ENCODE measurements at regions not wholly inside any gene's neighbourhood (a gene's known extent, or its start where the extent isn't known, plus 50 kb on each side); places are given as distances from the start of the nearest gene placed in this dataset.
"Not testable (repeated sequence)": the region's sequence is repeated elsewhere in the genome, so short reads cannot be mapped to it uniquely, and the experiment has no call there.

GRCh38 chr5:135154961-135155360 lies 120.9 kb upstream of the PITX1 start:
- no peak for TF ChIP-seq CTCF (IDR thresholded peaks at IDR 0.05)
- Mint-ChIP-seq H3K4me3 (no peak overlapping the region), H3K27ac (no peak overlapping the region), H3K36me3 (ENCODE audit: low read depth) (no peaks in the 10 kb centered on the region), H3K4me1 (ENCODE audit: low read depth) (no peaks in the 10 kb centered on the region), H3K27me3 (no peaks in the 10 kb centered on the region), H3K9me3 (peaks cover 14% of the 10 kb centered on the region)
- ChIA-PET CTCF (no interaction called here), POLR2A (no interaction called here)
- DNase-seq (no peak), ATAC-seq (no peak)
- intact Hi-C loops (cut with micrococcal nuclease) = no loop called here

- ChIA-PET POLR2A (no interaction called here), CTCF (no interaction called here)
- ATAC-seq (no peak), DNase-seq (no peak)
- peaks cover 11% of the 10 kb centered on the region for H3K9me3 Mint-ChIP-seq
- no peaks in the 10 kb centered on the region for H3K27me3 Mint-ChIP-seq
- H3K27ac Mint-ChIP-seq = no peak overlapping the region
- no peaks in the 10 kb centered on the region for H3K36me3 Mint-ChIP-seq (ENCODE audit: low read depth)
- intact Hi-C loops (cut with micrococcal nuclease) = no loop called here
- TF ChIP-seq CTCF (IDR thresholded peaks at IDR 0.05) = no peak
- no peak overlapping the region for H3K4me3 Mint-ChIP-seq
- H3K4me1 Mint-ChIP-seq (ENCODE audit: low read depth) = no peaks in the 10 kb centered on the region
Measured at GRCh38 chr5:135154197-135154596, 120.2 kb upstream of the PITX1 start.

GRCh38 chr5:135153661-135154060 lies 119.6 kb upstream of the PITX1 start:
- Mint-ChIP-seq H3K9me3 (peaks cover 7% of the 10 kb centered on the region), H3K27me3 (peaks cover 2% of the 10 kb centered on the region), H3K27ac (no peak overlapping the region), H3K4me1 (ENCODE audit: low read depth) (no peaks in the 10 kb centered on the region), H3K36me3 (ENCODE audit: low read depth) (no peaks in the 10 kb centered on the region), H3K4me3 (no peak overlapping the region)
- ChIA-PET CTCF (interaction anchor here (0.6 kb wide), 1 partner anchor 211 kb away, joined by 3 read pairs; no protein-coding TSS in a partner anchor), POLR2A (no interaction called here)
- ATAC-seq = no peak
- no peak for DNase-seq
- TF ChIP-seq CTCF (IDR thresholded peaks at IDR 0.05) = no peak
- intact Hi-C loops (cut with micrococcal nuclease) = no loop called here

- no peaks in the 10 kb centered on the region for H3K4me1 Mint-ChIP-seq (ENCODE audit: low read depth)
- no peak for DNase-seq
- CTCF ChIA-PET = interaction anchor here (0.6 kb wide), 1 partner anchor 211 kb away, joined by 3 read pairs; no protein-coding TSS in a partner anchor
- H3K4me3 Mint-ChIP-seq = no peak overlapping the region
- intact Hi-C loops (cut with micrococcal nuclease) = no loop called here
- H3K9me3 Mint-ChIP-seq = peaks cover 7% of the 10 kb centered on the region
- no peaks in the 10 kb centered on the region for H3K36me3 Mint-ChIP-seq (ENCODE audit: low read depth)
- TF ChIP-seq CTCF (IDR thresholded peaks at IDR 0.05) = no peak
- POLR2A ChIA-PET = no interaction called here
- ATAC-seq = no peak
- peaks cover 2% of the 10 kb centered on the region for H3K27me3 Mint-ChIP-seq
- H3K27ac Mint-ChIP-seq = no peak overlapping the region
Measured at GRCh38 chr5:135153259-135153658, 119.2 kb upstream of the PITX1 start.

- ATAC-seq; intact Hi-C loops (cut with micrococcal nuclease); POLR2A ChIA-PET; H3K27ac Mint-ChIP-seq; H3K36me3 Mint-ChIP-seq (ENCODE audit: low read depth); H3K27me3 Mint-ChIP-seq; DNase-seq; CTCF ChIA-PET; H3K4me1 Mint-ChIP-seq (ENCODE audit: low read depth); H3K4me3 Mint-ChIP-seq; H3K9me3 Mint-ChIP-seq: not testable (repeated sequence)
Measured at GRCh38 chr5:135151660-135152059, 117.6 kb upstream of the PITX1 start.

- DNase-seq (no peak), ATAC-seq (no peak)
- Mint-ChIP-seq H3K27me3 (peaks cover 4% of the 10 kb centered on the region), H3K4me3 (no peak overlapping the region), H3K9me3 (no peaks in the 10 kb centered on the region), H3K36me3 (ENCODE audit: low read depth) (no peaks in the 10 kb centered on the region), H3K27ac (no peak overlapping the region), H3K4me1 (ENCODE audit: low read depth) (no peaks in the 10 kb centered on the region)
- intact Hi-C loops (cut with micrococcal nuclease) = no loop called here
- POLR2A ChIA-PET = no interaction called here
- no peak for TF ChIP-seq CTCF (IDR thresholded peaks at IDR 0.05)
- CTCF ChIA-PET = no interaction called here
Measured at GRCh38 chr5:135151256-135151655, 117.2 kb upstream of the PITX1 start.
